ENCODE measurements at regions not wholly inside any gene's neighbourhood (a gene's known extent, or its start where the extent isn't known, plus 50 kb on each side); places are given as distances from the start of the nearest gene placed in this dataset.
"Not testable (repeated sequence)": the region's sequence is repeated elsewhere in the genome, so short reads cannot be mapped to it uniquely, and the experiment has no call there.

DNA sequence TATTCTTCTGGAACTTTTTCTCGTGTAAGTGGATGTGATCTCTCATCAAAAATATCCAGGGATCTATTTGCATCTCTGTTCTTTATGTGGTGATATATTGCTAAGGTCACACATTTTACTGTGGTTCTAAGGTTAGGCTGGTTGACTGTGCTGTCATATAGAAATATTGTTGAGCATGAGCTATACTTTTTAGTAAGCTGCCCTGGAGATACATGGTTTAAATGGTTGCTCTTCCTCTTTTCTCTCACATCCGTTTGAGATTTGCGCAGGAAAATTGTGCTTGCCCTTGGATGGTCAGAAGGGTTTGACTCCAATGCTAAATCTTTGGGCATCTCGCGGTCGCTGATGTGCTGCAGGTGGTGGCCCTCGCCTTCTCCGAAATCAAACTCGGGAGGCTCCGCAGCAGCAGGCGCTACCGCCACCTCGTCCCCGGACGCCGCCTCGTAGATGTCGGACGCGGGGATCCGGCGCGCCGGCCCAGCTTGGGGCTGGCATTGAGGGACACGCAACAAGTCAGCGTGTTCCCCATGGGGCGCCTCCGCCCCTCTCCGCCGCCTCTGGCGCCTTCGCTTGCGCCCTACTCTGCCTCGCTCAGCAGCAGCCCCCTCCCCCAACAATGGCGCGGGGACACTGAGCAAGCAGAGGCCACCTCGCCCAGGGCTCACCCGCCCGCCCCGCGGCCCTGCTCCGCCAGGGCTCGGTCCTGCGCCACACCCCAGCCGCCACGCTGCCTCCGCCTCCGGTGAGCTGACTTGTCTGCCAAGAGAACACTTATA, 154.5 kb downstream of the MSN start:
- peaks cover 3% of the 10 kb centered on the region for H3K27me3 Mint-ChIP-seq (ENCODE audit: low read depth)
- H3K27ac Mint-ChIP-seq: peak overlapping the region; percentile 36
- H3K4me1 Mint-ChIP-seq (ENCODE audit: low read depth): peaks cover 6% of the 10 kb centered on the region
- peaks cover 8% of the 10 kb centered on the region for H3K36me3 Mint-ChIP-seq (ENCODE audit: low read depth)
- H3K9me3 Mint-ChIP-seq: no peaks in the 10 kb centered on the region
- H3K4me3 Mint-ChIP-seq: peak overlapping the region; percentile 65

DNA sequence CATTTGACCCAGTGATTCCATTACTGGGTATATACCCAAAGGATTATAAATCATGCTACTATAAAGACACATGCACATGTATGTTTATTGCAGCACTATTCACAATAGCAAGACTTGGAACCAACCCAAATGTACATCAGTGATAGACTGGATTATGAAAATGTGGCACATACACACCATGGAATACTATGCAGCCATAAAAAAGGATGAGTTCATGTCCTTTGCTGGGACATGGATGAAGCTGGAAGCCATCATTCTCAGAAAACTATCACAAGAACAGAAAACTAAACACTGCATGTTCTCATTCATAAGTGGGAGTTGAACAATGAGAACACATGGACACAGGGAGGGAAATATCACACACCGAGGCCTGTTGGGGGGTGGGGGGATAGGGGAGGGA, 152.5 kb downstream of the MSN start:
- not testable (repeated sequence) for H3K9me3 Mint-ChIP-seq; H3K36me3 Mint-ChIP-seq (ENCODE audit: low read depth); H3K27ac Mint-ChIP-seq; H3K4me3 Mint-ChIP-seq; H3K27me3 Mint-ChIP-seq (ENCODE audit: low read depth); H3K4me1 Mint-ChIP-seq (ENCODE audit: low read depth)

DNA sequence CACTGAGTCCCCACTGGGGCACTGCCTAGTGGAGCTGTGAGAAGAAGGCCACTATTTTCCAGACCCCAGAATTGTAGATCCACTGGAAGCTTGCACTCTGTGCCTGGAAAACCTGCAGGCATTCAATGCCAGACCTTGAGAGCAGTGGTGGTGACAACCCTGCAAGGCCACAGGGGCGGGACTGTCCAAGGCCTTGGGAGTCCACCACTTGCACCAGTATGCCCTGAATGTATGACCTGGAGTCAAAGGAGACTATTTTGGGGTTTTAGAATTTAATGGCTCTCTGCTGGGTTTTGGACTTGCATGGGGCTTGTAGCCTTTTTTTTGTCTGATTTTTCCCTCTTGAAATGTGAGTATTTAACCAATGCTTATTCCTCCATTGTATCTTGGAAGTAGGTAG, 145.8 kb downstream of the MSN start:
- H3K4me3 Mint-ChIP-seq: no peak overlapping the region
- H3K4me1 Mint-ChIP-seq (ENCODE audit: low read depth): no peaks in the 10 kb centered on the region
- H3K27ac Mint-ChIP-seq: no peak overlapping the region

DNA sequence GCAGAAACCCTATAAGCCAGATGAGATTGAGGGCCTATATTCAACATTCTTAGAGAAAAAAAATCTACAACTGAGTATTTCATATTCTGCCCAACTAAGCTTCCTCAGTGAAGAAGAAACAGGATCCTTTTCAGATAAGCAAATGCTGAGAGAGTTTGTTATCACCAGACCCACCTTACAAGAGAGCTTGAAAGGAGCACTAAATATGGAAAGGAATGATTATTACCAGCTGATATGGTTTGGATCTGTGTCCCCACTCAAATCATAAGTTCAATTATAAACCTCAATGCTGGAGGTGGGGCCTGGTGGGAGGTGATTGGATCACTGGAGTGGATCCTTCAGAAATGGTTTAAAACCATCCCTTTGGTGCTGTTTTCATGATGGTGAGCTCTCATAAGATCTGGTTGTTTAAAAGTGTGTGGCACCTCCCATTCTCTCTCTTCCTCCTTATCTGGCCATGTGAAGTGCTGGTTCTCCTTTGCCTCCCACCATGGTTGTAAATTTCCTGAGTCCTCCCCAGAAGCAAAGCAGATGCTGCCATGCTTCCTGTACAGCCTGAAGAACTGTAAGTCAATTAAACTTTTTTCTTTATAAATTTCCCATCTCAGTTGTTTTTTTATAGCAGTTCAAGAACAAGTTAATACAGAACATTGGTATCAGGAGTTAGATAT, 144.2 kb downstream of the MSN start:
- peaks cover 18% of the 10 kb centered on the region for H3K9me3 Mint-ChIP-seq
- no peak overlapping the region for H3K27ac Mint-ChIP-seq
- no peak overlapping the region for H3K4me3 Mint-ChIP-seq
- peaks cover 8% of the 10 kb centered on the region for H3K36me3 Mint-ChIP-seq (ENCODE audit: low read depth)
- H3K4me1 Mint-ChIP-seq (ENCODE audit: low read depth): no peaks in the 10 kb centered on the region
- H3K27me3 Mint-ChIP-seq (ENCODE audit: low read depth): no peaks in the 10 kb centered on the region

More for the DNA sequence above, 145.8 kb downstream of the MSN start:
- peaks cover 18% of the 10 kb centered on the region for H3K9me3 Mint-ChIP-seq
- H3K27me3 Mint-ChIP-seq (ENCODE audit: low read depth): no peaks in the 10 kb centered on the region
- peaks cover 8% of the 10 kb centered on the region for H3K36me3 Mint-ChIP-seq (ENCODE audit: low read depth)

Measured in T-helper 1 cell treated with Interleukin-12 subunit alpha and Interleukin-12 subunit beta and Interleukin-4 antibody, amounts not matched to agents 30 μg/mL and 1 μg/mL, for 36 hours (primary cell).